ENCODE measurements at regions not wholly inside any gene's neighbourhood (a gene's known extent, or its start where the extent isn't known, plus 50 kb on each side); places are given as distances from the start of the nearest gene placed in this dataset.

- H3K27me3 Mint-ChIP-seq: peaks cover 85% of the 10 kb centered on the region
- H3K36me3 Mint-ChIP-seq (ENCODE audit: low read depth): no peaks in the 10 kb centered on the region
- H3K4me3 Mint-ChIP-seq: no peak overlapping the region
- peaks cover 38% of the 10 kb centered on the region for H3K4me1 Mint-ChIP-seq (ENCODE audit: low read depth)
- no peaks in the 10 kb centered on the region for H3K9me3 Mint-ChIP-seq
- intact Hi-C loops (cut with micrococcal nuclease): no loop called here
- H3K27ac Mint-ChIP-seq: no peak overlapping the region
Observed at GRCh38 chr5:124647352-124647751, 99.1 kb downstream of the ZNF608 start.

GRCh38 chr5:124645396-124645795 is 101.0 kb downstream of the ZNF608 start:
- no peak overlapping the region for H3K4me3 Mint-ChIP-seq
- intact Hi-C loops (cut with micrococcal nuclease): no loop called here
- no peaks in the 10 kb centered on the region for H3K36me3 Mint-ChIP-seq (ENCODE audit: low read depth)
- peaks cover 29% of the 10 kb centered on the region for H3K4me1 Mint-ChIP-seq (ENCODE audit: low read depth)
- H3K27ac Mint-ChIP-seq: no peak overlapping the region
- peaks cover 82% of the 10 kb centered on the region for H3K27me3 Mint-ChIP-seq
- no peaks in the 10 kb centered on the region for H3K9me3 Mint-ChIP-seq

DNA sequence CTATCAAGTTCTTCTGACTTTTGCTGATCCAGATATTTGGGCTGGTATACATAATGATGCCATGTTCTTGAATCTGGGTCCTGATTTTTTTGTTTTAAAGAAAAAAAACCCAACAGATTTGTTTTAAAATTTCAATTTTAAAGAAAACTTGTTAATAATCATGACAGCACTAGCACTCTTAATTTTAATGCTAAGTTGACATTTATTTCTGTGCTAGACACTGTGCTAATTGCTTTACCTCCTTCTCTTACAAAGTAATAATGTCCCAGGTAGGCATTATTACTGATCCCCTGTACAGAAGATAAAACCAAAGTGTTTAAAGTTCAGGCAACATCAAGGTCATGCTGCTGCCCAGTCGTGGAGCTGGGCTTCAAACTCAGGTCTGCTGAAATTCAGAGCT is 101.9 kb downstream of the ZNF608 start:
- Mint-ChIP-seq H3K4me3 (no peak overlapping the region), H3K9me3 (no peaks in the 10 kb centered on the region), H3K36me3 (ENCODE audit: low read depth) (no peaks in the 10 kb centered on the region), H3K4me1 (ENCODE audit: low read depth) (peaks cover 21% of the 10 kb centered on the region), H3K27me3 (peaks cover 83% of the 10 kb centered on the region), H3K27ac (no peak overlapping the region)
- intact Hi-C loops (cut with micrococcal nuclease): no loop called here

GRCh38 chr5:124644138-124644537 is 102.3 kb downstream of the ZNF608 start:
- H3K27me3 Mint-ChIP-seq: peaks cover 86% of the 10 kb centered on the region

DNA sequence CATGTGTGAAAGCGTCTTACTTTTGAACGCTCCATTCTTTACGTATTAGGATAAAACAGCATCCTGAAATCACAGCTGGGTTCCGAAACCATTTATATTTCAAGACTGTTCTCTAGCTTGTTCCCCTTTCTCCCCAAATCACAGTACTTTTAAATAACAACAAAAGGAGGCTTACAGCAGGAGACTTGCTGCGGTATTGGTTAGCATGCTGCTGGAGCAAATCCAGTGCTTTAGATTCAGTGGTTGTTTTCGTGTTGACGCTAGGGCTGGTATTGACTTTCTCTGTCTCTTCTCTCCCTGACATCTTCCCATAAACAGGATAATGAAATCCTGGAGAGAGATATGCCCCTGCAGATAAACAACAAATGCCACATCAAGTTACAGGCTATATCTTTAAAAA is 103.1 kb downstream of the ZNF608 start:
- H3K4me3 Mint-ChIP-seq: no peak overlapping the region
- H3K4me1 Mint-ChIP-seq (ENCODE audit: low read depth): peaks cover 9% of the 10 kb centered on the region
- intact Hi-C loops (cut with micrococcal nuclease): no loop called here
- H3K36me3 Mint-ChIP-seq (ENCODE audit: low read depth): no peaks in the 10 kb centered on the region
- H3K27me3 Mint-ChIP-seq: peaks cover 82% of the 10 kb centered on the region
- H3K27ac Mint-ChIP-seq: no peak overlapping the region
- no peaks in the 10 kb centered on the region for H3K9me3 Mint-ChIP-seq

More at GRCh38 chr5:124644138-124644537, 102.3 kb downstream of the ZNF608 start:
- Mint-ChIP-seq H3K36me3 (ENCODE audit: low read depth) (no peaks in the 10 kb centered on the region), H3K9me3 (no peaks in the 10 kb centered on the region), H3K4me1 (ENCODE audit: low read depth) (peaks cover 17% of the 10 kb centered on the region), H3K27ac (no peak overlapping the region), H3K4me3 (no peak overlapping the region)
- intact Hi-C loops (cut with micrococcal nuclease): no loop called here

GRCh38 chr5:124642151-124642550 is 104.3 kb downstream of the ZNF608 start:
- Mint-ChIP-seq H3K4me3 (no peak overlapping the region), H3K9me3 (no peaks in the 10 kb centered on the region), H3K27me3 (peaks cover 77% of the 10 kb centered on the region), H3K4me1 (ENCODE audit: low read depth) (no peaks in the 10 kb centered on the region), H3K36me3 (ENCODE audit: low read depth) (no peaks in the 10 kb centered on the region), H3K27ac (no peak overlapping the region)
- intact Hi-C loops (cut with micrococcal nuclease): no loop called here

- peaks cover 69% of the 10 kb centered on the region for H3K27me3 Mint-ChIP-seq
- no peak overlapping the region for H3K4me3 Mint-ChIP-seq
- intact Hi-C loops (cut with micrococcal nuclease): no loop called here
- H3K27ac Mint-ChIP-seq: no peak overlapping the region
- H3K4me1 Mint-ChIP-seq (ENCODE audit: low read depth): no peaks in the 10 kb centered on the region
- H3K36me3 Mint-ChIP-seq (ENCODE audit: low read depth): no peaks in the 10 kb centered on the region
- no peaks in the 10 kb centered on the region for H3K9me3 Mint-ChIP-seq
Observed at GRCh38 chr5:124641154-124641792, 105.2 kb downstream of the ZNF608 start.

GRCh38 chr5:124639095-124639665 is 107.3 kb downstream of the ZNF608 start:
- Mint-ChIP-seq H3K27ac (no peak overlapping the region), H3K27me3 (peaks cover 53% of the 10 kb centered on the region), H3K9me3 (no peaks in the 10 kb centered on the region), H3K36me3 (ENCODE audit: low read depth) (no peaks in the 10 kb centered on the region), H3K4me1 (ENCODE audit: low read depth) (no peaks in the 10 kb centered on the region), H3K4me3 (no peak overlapping the region)
- intact Hi-C loops (cut with micrococcal nuclease): no loop called here

DNA sequence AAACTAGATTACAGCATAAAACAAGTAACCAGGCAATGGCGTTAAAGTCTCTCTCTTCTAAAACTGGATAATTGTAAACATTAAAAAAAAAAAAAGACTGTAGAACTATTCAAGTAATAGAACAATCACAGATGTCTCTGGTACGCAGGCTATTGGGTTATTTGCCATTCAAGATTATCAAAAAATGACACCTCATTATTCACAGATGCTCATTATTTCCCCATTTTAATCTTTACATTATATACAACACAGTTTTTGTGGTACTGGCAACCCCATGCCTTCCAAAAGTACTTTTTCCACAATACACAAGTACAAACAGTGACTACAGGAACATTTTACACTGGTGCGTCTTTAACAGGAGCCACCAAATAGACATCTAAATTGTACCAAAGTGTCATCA is 109.4 kb downstream of the ZNF608 start:
- Mint-ChIP-seq H3K9me3 (no peaks in the 10 kb centered on the region), H3K27ac (no peak overlapping the region), H3K4me1 (ENCODE audit: low read depth) (no peaks in the 10 kb centered on the region), H3K36me3 (ENCODE audit: low read depth) (no peaks in the 10 kb centered on the region), H3K27me3 (peaks cover 40% of the 10 kb centered on the region), H3K4me3 (no peak overlapping the region)
- intact Hi-C loops (cut with micrococcal nuclease): no loop called here

DNA sequence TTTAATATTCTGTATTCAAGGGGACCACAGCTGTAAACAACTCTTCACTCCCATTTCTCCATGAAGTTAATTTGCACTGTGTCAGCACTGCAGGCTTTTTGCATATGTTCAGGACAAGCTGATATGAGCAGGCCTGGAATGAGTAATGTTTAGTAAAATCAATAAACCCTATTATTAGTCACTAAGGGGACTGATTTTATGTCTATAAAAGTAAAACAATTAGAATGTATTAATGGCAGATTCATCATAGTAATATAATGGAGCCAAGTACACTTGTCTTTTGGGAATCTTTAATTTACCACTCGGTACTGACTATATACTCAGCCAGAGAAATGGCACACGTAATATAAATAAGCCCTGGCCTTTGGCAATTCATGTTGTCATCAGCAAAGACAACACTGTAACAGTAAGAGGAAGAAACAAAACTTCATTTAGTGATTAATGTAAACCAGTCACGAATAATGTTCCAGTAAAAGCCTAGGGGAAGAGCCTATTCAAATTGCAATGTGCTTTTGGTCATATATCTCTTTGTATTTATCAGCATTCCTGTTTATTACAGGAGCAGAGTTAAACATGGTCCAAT is 111.6 kb downstream of the ZNF608 start:
- Mint-ChIP-seq H3K27me3 (peaks cover 40% of the 10 kb centered on the region), H3K9me3 (no peaks in the 10 kb centered on the region), H3K27ac (no peak overlapping the region), H3K36me3 (ENCODE audit: low read depth) (no peaks in the 10 kb centered on the region), H3K4me1 (ENCODE audit: low read depth) (peaks cover 5% of the 10 kb centered on the region), H3K4me3 (no peak overlapping the region)
- intact Hi-C loops (cut with micrococcal nuclease): no loop called here

DNA sequence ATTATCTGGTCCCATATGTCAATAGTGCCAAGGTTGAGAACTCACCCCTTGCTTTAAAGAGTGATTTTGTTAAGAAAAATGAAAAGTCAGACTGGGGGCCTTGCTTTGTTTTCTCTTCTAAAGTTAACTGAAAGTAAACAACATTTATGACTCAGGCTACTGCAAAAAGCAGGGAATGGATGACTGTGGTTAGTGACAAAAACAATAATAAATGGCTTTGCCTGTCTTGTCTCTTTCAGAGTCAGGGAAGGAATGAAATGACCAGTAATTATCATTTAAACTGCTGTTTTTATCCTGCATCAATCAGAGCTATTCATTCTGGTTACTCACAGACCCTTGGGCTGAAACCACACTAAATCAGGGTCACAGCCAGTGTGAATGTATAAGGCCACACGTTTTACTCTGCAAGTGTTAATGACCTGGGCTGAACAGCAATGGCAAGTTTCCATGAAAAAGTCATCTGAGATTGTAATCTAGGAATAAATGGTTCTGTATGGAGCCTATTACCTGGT is 112.2 kb downstream of the ZNF608 start:
- no peaks in the 10 kb centered on the region for H3K9me3 Mint-ChIP-seq
- H3K27me3 Mint-ChIP-seq: peaks cover 43% of the 10 kb centered on the region
- no peaks in the 10 kb centered on the region for H3K36me3 Mint-ChIP-seq (ENCODE audit: low read depth)
- intact Hi-C loops (cut with micrococcal nuclease): no loop called here
- no peak overlapping the region for H3K27ac Mint-ChIP-seq
- no peak overlapping the region for H3K4me3 Mint-ChIP-seq
- peaks cover 5% of the 10 kb centered on the region for H3K4me1 Mint-ChIP-seq (ENCODE audit: low read depth)

- intact Hi-C loops (cut with micrococcal nuclease): no loop called here
- H3K4me1 Mint-ChIP-seq (ENCODE audit: low read depth): peaks cover 11% of the 10 kb centered on the region
- no peak overlapping the region for H3K27ac Mint-ChIP-seq
- no peaks in the 10 kb centered on the region for H3K9me3 Mint-ChIP-seq
- H3K4me3 Mint-ChIP-seq: no peak overlapping the region
- H3K27me3 Mint-ChIP-seq: peaks cover 48% of the 10 kb centered on the region
- H3K36me3 Mint-ChIP-seq (ENCODE audit: low read depth): no peaks in the 10 kb centered on the region
Observed at GRCh38 chr5:124633209-124633608, 113.2 kb downstream of the ZNF608 start.

GRCh38 chr5:124631874-124632550 is 114.4 kb downstream of the ZNF608 start:
- H3K36me3 Mint-ChIP-seq (ENCODE audit: low read depth): no peaks in the 10 kb centered on the region
- H3K4me1 Mint-ChIP-seq (ENCODE audit: low read depth): peaks cover 17% of the 10 kb centered on the region
- intact Hi-C loops (cut with micrococcal nuclease): no loop called here
- no peak overlapping the region for H3K4me3 Mint-ChIP-seq
- H3K9me3 Mint-ChIP-seq: no peaks in the 10 kb centered on the region
- H3K27ac Mint-ChIP-seq: no peak overlapping the region
- H3K27me3 Mint-ChIP-seq: peaks cover 49% of the 10 kb centered on the region
